ENCODE measurements at regions not wholly inside any gene's neighbourhood (a gene's known extent, or its start where the extent isn't known, plus 50 kb on each side); places are given as distances from the start of the nearest gene placed in this dataset.

GRCh38 chr18:44539926-44540325 lies 140.8 kb upstream of the SETBP1 start:
- TF ChIP-seq POLR2A (IDR thresholded peaks at IDR 0.05; ENCODE audit: low read depth) (no peak), CTCF (IDR thresholded peaks at IDR 0.05) (no peak), POLR2AphosphoS5 (IDR thresholded peaks at IDR 0.05) (no peak), EP300 (IDR thresholded peaks at IDR 0.05) (no peak)
- WGBS = 65% methylated on average over 3 of the region's 3 CpGs
- H3K27ac ChIP-seq (replicated peaks in 1 of 4) = no peak overlapping the region
- DNase-seq (ENCODE audit: extremely low spot score) = no peak
- H3K27me3 ChIP-seq = no peaks in the 10 kb centered on the region
- peaks cover 0 to 42% (median 35%) of the 10 kb centered on the region in 4 donors for H3K4me1 ChIP-seq
- H3K4me3 ChIP-seq = no peak overlapping the region
- no peaks in the 10 kb centered on the region for H3K36me3 ChIP-seq
- intact Hi-C loops (cut with DNase I) = loop anchor here (5.0 kb wide), 1 partner anchor 92 kb away; no protein-coding TSS in a partner anchor
- H3K9me3 ChIP-seq = no peaks in the 10 kb centered on the region

GRCh38 chr18:44541159-44541558 lies 139.5 kb upstream of the SETBP1 start:
- Histone ChIP-seq H3K4me3 (no peak overlapping the region), H3K27me3 (no peaks in the 10 kb centered on the region), H3K4me1 (peaks cover 0 to 37% (median 32%) of the 10 kb centered on the region in 4 donors), H3K27ac (replicated peaks in 1 of 4) (no peak overlapping the region), H3K36me3 (no peaks in the 10 kb centered on the region), H3K9me3 (no peaks in the 10 kb centered on the region)
- TF ChIP-seq POLR2AphosphoS5 (IDR thresholded peaks at IDR 0.05) (peak in 1 of 2 donors; percentile 30), CTCF (IDR thresholded peaks at IDR 0.05) (no peak)
- intact Hi-C loops (cut with DNase I) = no loop called here
- WGBS = 35% methylated on average over 4 of the region's 4 CpGs
- no peak for DNase-seq (ENCODE audit: extremely low spot score)

- Histone ChIP-seq H3K27ac (replicated peaks in 1 of 4) (no peak overlapping the region), H3K9me3 (no peaks in the 10 kb centered on the region), H3K4me1 (peaks cover 0 to 31% (median 26%) of the 10 kb centered on the region in 4 donors), H3K36me3 (no peaks in the 10 kb centered on the region), H3K27me3 (no peaks in the 10 kb centered on the region), H3K4me3 (no peak overlapping the region)
- TF ChIP-seq EP300 (IDR thresholded peaks at IDR 0.05) (no peak), POLR2AphosphoS5 (IDR thresholded peaks at IDR 0.05) (no peak), CTCF (IDR thresholded peaks at IDR 0.05) (no peak), POLR2A (IDR thresholded peaks at IDR 0.05; ENCODE audit: low read depth) (no peak)
- intact Hi-C loops (cut with DNase I) = no loop called here
- WGBS = 0% methylated on average over 1 of the region's 1 CpG
- no peak for DNase-seq (ENCODE audit: extremely low spot score)
Observed at GRCh38 chr18:44541781-44542180, 138.9 kb upstream of the SETBP1 start.

GRCh38 chr18:44543387-44543786 lies 137.3 kb upstream of the SETBP1 start:
- 98% methylated on average over 2 of the region's 2 CpGs for WGBS
- Histone ChIP-seq H3K4me3 (no peak overlapping the region), H3K27ac (replicated peaks in 1 of 4) (no peak overlapping the region), H3K36me3 (no peaks in the 10 kb centered on the region), H3K4me1 (peaks cover 0 to 23% (median 21%) of the 10 kb centered on the region in 4 donors), H3K27me3 (no peaks in the 10 kb centered on the region), H3K9me3 (no peaks in the 10 kb centered on the region)
- DNase-seq (ENCODE audit: extremely low spot score) = no peak
- intact Hi-C loops (cut with DNase I) = no loop called here
- TF ChIP-seq POLR2AphosphoS5 (IDR thresholded peaks at IDR 0.05) (no peak), POLR2A (IDR thresholded peaks at IDR 0.05; ENCODE audit: low read depth) (no peak), EP300 (IDR thresholded peaks at IDR 0.05) (no peak), CTCF (IDR thresholded peaks at IDR 0.05) (no peak)

- TF ChIP-seq POLR2AphosphoS5 (IDR thresholded peaks at IDR 0.05) = no peak
- TF ChIP-seq POLR2A (IDR thresholded peaks at IDR 0.05; ENCODE audit: low read depth) = no peak
- TF ChIP-seq CTCF (IDR thresholded peaks at IDR 0.05) = no peak
- no peak for TF ChIP-seq EP300 (IDR thresholded peaks at IDR 0.05)
- H3K4me3 ChIP-seq = no peak overlapping the region
- intact Hi-C loops (cut with DNase I) = no loop called here
- no peak overlapping the region for H3K27ac ChIP-seq (replicated peaks in 1 of 4)
- H3K9me3 ChIP-seq = no peaks in the 10 kb centered on the region
- no peaks in the 10 kb centered on the region for H3K36me3 ChIP-seq
- no peak for DNase-seq (ENCODE audit: extremely low spot score)
- H3K27me3 ChIP-seq = no peaks in the 10 kb centered on the region
- 91% methylated on average over 2 of the region's 2 CpGs for WGBS
- H3K4me1 ChIP-seq = peaks cover 0 to 27% (median 20%) of the 10 kb centered on the region in 4 donors
Observed at GRCh38 chr18:44545359-44545985, 135.2 kb upstream of the SETBP1 start.
